Activated CD8-positive, alpha-beta T cell treated with anti-CD3 and anti-CD28 coated beads for 36 hours (primary cell): ENCODE measurements at regions not wholly inside any gene's neighbourhood (a gene's known extent, or its start where the extent isn't known, plus 50 kb on each side); places are given as distances from the start of the nearest gene placed in this dataset.

Source experiments
- ATAC-seq: fragments of 200-7000 bp; cut with Tn5 transposase; one replicate; pipeline ENCODE4 v1.10.0; 2021; ENCODE audit warnings: mild to moderate bottlenecking, moderate library complexity
- CTCF ChIA-PET: fragments of 350-600 bp; sonication (Branson Sonifier 250); formaldehyde crosslinking; loops from one replicate; lab custom pipeline; 2021; ENCODE audit warnings: antibody characterized with exemption; lab: Charles Lee
- POLR2A ChIA-PET: fragments of 350-600 bp; sonication (Branson Sonifier 250); formaldehyde crosslinking; loops from one replicate; lab custom pipeline; 2021; ENCODE audit warnings: antibody characterized with exemption; lab: Charles Lee
- DNase-seq: peaks from one replicate; pipeline ENCODE4 v3.0.0-alpha.2; 2020
- H3K27ac Mint-ChIP-seq: one replicate; pipeline ENCODE4 v1.8.0; 2021; ENCODE audit warnings: mild to moderate bottlenecking, mixed read lengths
- H3K27me3 Mint-ChIP-seq: one replicate; pipeline ENCODE4 v1.8.0; 2021; ENCODE audit warnings: mixed read lengths
- H3K36me3 Mint-ChIP-seq: one replicate; pipeline ENCODE4 v1.8.0; 2021; ENCODE audit warnings: low read depth, mixed read lengths
- H3K4me1 Mint-ChIP-seq: one replicate; pipeline ENCODE4 v1.8.0; 2021; ENCODE audit warnings: low read depth, mixed read lengths
- H3K4me3 Mint-ChIP-seq: one replicate; pipeline ENCODE4 v1.8.0; 2021; ENCODE audit warnings: mild to moderate bottlenecking, moderate library complexity, mixed read lengths
- H3K9me3 Mint-ChIP-seq: one replicate; pipeline ENCODE4 v1.8.0; 2021; ENCODE audit warnings: mixed read lengths
- CTCF ChIP-seq: fragments of 200-600 bp; IDR thresholded peaks from one replicate; pipeline ENCODE4 v1.8.0; 2022; ENCODE audit warnings: antibody characterized with exemption, mild to moderate bottlenecking
- intact Hi-C: fragments of 100-400 bp; cut with micrococcal nuclease; formaldehyde crosslinking; loops from one replicate; pipeline ENCODE4 v1.10.0; 2022

GRCh38 chr5:126718236-126718868 lies 58.6 kb upstream of the LMNB1 start:
- H3K27ac Mint-ChIP-seq = no peak overlapping the region
- H3K27me3 Mint-ChIP-seq = no peaks in the 10 kb centered on the region
- no peaks in the 10 kb centered on the region for H3K36me3 Mint-ChIP-seq
- no peaks in the 10 kb centered on the region for H3K9me3 Mint-ChIP-seq
- no peak for TF ChIP-seq CTCF
- peaks cover 4% of the 10 kb centered on the region for H3K4me1 Mint-ChIP-seq
- ATAC-seq (no peak), DNase-seq (no peak)
- ChIA-PET POLR2A (interaction anchor here (0.6 kb wide), 1 partner anchor 857 kb away, joined by 5 read pairs; no protein-coding TSS in a partner anchor), CTCF (interaction anchor here (1.0 to 1.2 kb wide), 3 partner anchors 16 to 62 kb away, joined by 3 read pairs; no protein-coding TSS in a partner anchor)
- H3K4me3 Mint-ChIP-seq = no peak overlapping the region
- intact Hi-C loops = no loop called here

- TF ChIP-seq CTCF = no peak
- intact Hi-C loops = no loop called here
- H3K36me3 Mint-ChIP-seq = no peaks in the 10 kb centered on the region
- no peak for DNase-seq
- POLR2A ChIA-PET = no interaction called here
- CTCF ChIA-PET = no interaction called here
- H3K4me3 Mint-ChIP-seq = no peak overlapping the region
- no peaks in the 10 kb centered on the region for H3K9me3 Mint-ChIP-seq
- no peak overlapping the region for H3K27ac Mint-ChIP-seq
- no peak for ATAC-seq
- H3K27me3 Mint-ChIP-seq = no peaks in the 10 kb centered on the region
- H3K4me1 Mint-ChIP-seq = peaks cover 4% of the 10 kb centered on the region
Observed at GRCh38 chr5:126720369-126720768, 56.6 kb upstream of the LMNB1 start.

DNA sequence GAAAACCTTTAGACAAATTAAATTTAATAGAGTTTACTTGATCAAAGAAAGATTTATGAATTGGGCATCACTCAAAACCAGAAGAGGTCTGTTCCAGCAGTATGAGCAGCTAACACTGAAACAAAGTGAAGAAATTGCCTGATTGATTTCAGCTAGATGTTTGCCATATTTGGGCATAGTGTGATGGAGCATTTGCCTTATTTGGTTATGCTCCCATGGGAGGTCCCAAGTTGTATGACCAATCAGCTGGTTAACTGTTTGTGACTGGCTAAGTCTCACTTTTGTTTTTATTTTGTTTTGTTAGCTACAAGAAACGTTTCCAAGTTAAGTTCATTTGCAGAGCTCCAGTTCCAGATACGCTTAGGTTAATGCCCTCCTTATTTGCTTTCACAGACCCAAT lies 53.3 kb upstream of the LMNB1 start:
- Mint-ChIP-seq H3K36me3 (no peaks in the 10 kb centered on the region), H3K4me3 (no peak overlapping the region), H3K4me1 (no peaks in the 10 kb centered on the region), H3K27ac (no peak overlapping the region), H3K9me3 (no peaks in the 10 kb centered on the region), H3K27me3 (no peaks in the 10 kb centered on the region)
- ChIA-PET CTCF (no interaction called here), POLR2A (interaction anchor here (0.6 kb wide), 1 partner anchor 21 kb away, joined by 3 read pairs; no protein-coding TSS in a partner anchor)
- no peak for ATAC-seq
- intact Hi-C loops = no loop called here
- no peak for DNase-seq
- no peak for TF ChIP-seq CTCF
